Panc1 (cell line): ENCODE measurements at regions not wholly inside any gene's neighbourhood (a gene's known extent, or its start where the extent isn't known, plus 50 kb on each side); places are given as distances from the start of the nearest gene placed in this dataset.

Source experiments
- CTCF ChIP-seq: fragments of 450-650 bp; IDR thresholded peaks from 2 replicates; pipeline ENCODE4 v1.5.1; 2017; ENCODE audit warnings: mild to moderate bottlenecking
- POLR2AphosphoS5 ChIP-seq: IDR thresholded peaks from 2 replicates; pipeline ENCODE4 v1.6.1; 2012; ENCODE audit warnings: mild to moderate bottlenecking, low read depth, low read length, moderate library complexity
- REST ChIP-seq, 2 experiments: IDR thresholded peaks; 2 replicates each; pipeline ENCODE4 v1.6.1; 2011 to 2012; ENCODE audit warnings: low read depth in 2 of 2, control low read depth in 1 of 2, low read length in 1 of 2, mild to moderate bottlenecking in 1 of 2, moderate library complexity in 1 of 2; ENCODE audit not compliant: insufficient read depth in 1 of 2
- TCF7L2 ChIP-seq: IDR thresholded peaks from 2 replicates; pipeline ENCODE4 v1.6.1; 2011; ENCODE audit warnings: mild to moderate bottlenecking, low read depth, low read length, inconsistent platforms

GRCh38 chr3:145429546-145429945 is 731.4 kb downstream of the PLOD2 start:
- TF ChIP-seq CTCF (no peak), POLR2AphosphoS5 (no peak), REST (IDR thresholded peaks at IDR 0.05; ENCODE audit: insufficient read depth in 1 of 2, low read depth in 2 of 2, low read length in 1 of 2) (no peak), TCF7L2 (no peak)
